Esophagus squamous epithelium (tissue), 4 donors: ENCODE measurements at regions not wholly inside any gene's neighbourhood (a gene's known extent, or its start where the extent isn't known, plus 50 kb on each side); places are given as distances from the start of the nearest gene placed in this dataset.

Experiments
- POLR2A ChIP-seq, 4 donors: fragments of 450-650 bp; IDR thresholded peaks; one replicate each; pipeline ENCODE4 v1.6.1; 2017; ENCODE audit warnings: antibody characterized with exemption in 4 of 4, mild to moderate bottlenecking in 4 of 4, moderate library complexity in 3 of 4
- TF ChIP-seq, protein P1 (sequence below), 6 experiments: fragments of 450-650 bp in 4 of 6; fragments of 200-600 bp in 2 of 6; sonication (generic) in 2 of 6; IDR thresholded peaks; one replicate each; pipeline ENCODE4 v1.5.1; 2016 to 2019; ENCODE audit warnings: antibody characterized with exemption in 6 of 6, mild to moderate bottlenecking in 4 of 6, moderate library complexity in 4 of 6

DNA sequence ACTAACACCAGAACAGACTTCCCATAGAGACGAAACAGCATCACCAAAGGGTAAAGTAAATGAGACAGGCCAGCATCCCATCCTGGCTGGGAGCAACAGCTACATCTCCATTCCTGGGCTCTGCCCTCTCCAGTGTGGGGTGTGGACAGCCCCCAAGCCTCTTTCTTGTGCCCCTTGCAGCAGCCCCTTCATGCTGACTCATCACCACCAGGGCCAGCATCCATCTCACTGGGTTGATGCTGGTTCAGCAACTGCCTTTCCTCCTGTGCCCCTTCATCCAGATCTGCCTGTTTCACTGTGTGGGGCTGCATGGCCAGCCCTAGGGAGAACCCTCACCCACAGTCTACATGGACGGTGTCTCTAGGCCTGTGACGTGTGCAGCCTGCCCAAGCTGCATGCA, 569.1 kb upstream of the TBX3 start:
- TF ChIP-seq, protein P1, sequence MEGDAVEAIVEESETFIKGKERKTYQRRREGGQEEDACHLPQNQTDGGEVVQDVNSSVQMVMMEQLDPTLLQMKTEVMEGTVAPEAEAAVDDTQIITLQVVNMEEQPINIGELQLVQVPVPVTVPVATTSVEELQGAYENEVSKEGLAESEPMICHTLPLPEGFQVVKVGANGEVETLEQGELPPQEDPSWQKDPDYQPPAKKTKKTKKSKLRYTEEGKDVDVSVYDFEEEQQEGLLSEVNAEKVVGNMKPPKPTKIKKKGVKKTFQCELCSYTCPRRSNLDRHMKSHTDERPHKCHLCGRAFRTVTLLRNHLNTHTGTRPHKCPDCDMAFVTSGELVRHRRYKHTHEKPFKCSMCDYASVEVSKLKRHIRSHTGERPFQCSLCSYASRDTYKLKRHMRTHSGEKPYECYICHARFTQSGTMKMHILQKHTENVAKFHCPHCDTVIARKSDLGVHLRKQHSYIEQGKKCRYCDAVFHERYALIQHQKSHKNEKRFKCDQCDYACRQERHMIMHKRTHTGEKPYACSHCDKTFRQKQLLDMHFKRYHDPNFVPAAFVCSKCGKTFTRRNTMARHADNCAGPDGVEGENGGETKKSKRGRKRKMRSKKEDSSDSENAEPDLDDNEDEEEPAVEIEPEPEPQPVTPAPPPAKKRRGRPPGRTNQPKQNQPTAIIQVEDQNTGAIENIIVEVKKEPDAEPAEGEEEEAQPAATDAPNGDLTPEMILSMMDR (IDR thresholded peaks at IDR 0.05), result no peak
- no peak for TF ChIP-seq POLR2A (IDR thresholded peaks at IDR 0.05)
